Neural progenitor cell (in vitro differentiated cells): ENCODE measurements at regions not wholly inside any gene's neighbourhood (a gene's known extent, or its start where the extent isn't known, plus 50 kb on each side); places are given as distances from the start of the nearest gene placed in this dataset.

Source experiments
- CTCF ChIP-seq: fragments of 200-600 bp; sonication (generic); IDR thresholded peaks from 2 replicates; pipeline ENCODE4 v1.5.1; 2017; ENCODE audit warnings: antibody characterized with exemption, mild to moderate bottlenecking
- EZH2 ChIP-seq: fragments of 200-600 bp; sonication (generic); IDR thresholded peaks from 2 replicates; pipeline ENCODE4 v1.6.1; 2017; ENCODE audit warnings: antibody characterized with exemption, mild to moderate bottlenecking, moderate library complexity

GRCh38 chr3:67067251-67067650, 69.1 kb downstream of the KBTBD8 start:
- TF ChIP-seq CTCF (no peak), EZH2 (no peak)
